ENCODE measurements at regions not wholly inside any gene's neighbourhood (a gene's known extent, or its start where the extent isn't known, plus 50 kb on each side); places are given as distances from the start of the nearest gene placed in this dataset.

DNA sequence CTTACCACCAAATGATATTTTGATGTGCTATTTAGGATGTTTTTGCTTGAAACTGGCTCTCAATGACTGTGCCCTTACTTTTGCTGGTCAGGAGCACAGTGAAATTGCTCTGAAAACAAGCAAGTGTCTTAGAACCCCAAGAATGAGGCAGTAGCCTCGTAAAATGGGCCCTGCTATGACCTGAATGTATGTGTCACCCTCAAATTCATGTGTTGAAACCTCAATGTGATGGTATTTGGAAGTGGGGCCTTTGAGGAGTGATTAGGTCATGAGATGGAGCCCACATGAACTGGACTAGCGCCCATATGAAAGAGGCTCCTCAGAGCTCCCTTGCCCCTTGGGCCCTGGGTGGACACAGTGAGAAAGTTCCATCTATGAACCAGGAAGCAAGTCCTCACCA, 155.2 kb downstream of the ZIC5 start:
- no peak overlapping the region for H2BK15ac ChIP-seq (ENCODE audit: low read depth, low read length)
- TF ChIP-seq, protein P1, sequence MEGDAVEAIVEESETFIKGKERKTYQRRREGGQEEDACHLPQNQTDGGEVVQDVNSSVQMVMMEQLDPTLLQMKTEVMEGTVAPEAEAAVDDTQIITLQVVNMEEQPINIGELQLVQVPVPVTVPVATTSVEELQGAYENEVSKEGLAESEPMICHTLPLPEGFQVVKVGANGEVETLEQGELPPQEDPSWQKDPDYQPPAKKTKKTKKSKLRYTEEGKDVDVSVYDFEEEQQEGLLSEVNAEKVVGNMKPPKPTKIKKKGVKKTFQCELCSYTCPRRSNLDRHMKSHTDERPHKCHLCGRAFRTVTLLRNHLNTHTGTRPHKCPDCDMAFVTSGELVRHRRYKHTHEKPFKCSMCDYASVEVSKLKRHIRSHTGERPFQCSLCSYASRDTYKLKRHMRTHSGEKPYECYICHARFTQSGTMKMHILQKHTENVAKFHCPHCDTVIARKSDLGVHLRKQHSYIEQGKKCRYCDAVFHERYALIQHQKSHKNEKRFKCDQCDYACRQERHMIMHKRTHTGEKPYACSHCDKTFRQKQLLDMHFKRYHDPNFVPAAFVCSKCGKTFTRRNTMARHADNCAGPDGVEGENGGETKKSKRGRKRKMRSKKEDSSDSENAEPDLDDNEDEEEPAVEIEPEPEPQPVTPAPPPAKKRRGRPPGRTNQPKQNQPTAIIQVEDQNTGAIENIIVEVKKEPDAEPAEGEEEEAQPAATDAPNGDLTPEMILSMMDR (conservative IDR thresholded peaks at IDR 0.05), result no peak
- no peaks in the 10 kb centered on the region for H3K9me3 ChIP-seq (ENCODE audit: control insufficient read depth, low read depth, low read length)
- no peak overlapping the region for H4K8ac ChIP-seq (replicated peaks; ENCODE audit: insufficient read length, low read depth, low read length)
- H2AK5ac ChIP-seq (ENCODE audit: insufficient read length, low read length), result no peak overlapping the region
- no peak overlapping the region for H4K91ac ChIP-seq (ENCODE audit: insufficient read length, low read depth, low read length)
- Mint-ChIP-seq H3K9me3 (0 out of 5 replicates have a peak, but pooled peaks cover 0 to under 1% of the 10 kb centered on the region in 2 experiments), H3K4me3 (no peak overlapping the region), H3K27ac (no peak overlapping the region; a peak in 1 of 7 replicates), H3K27me3 (ENCODE audit: low read depth) (no peaks in the 10 kb centered on the region; the same call in 1 of the 2 replicates), H3K36me3 (ENCODE audit: insufficient read depth in 1 of 3, low read depth in 3 of 3) (peaks cover 0 to 6% (median 1%) of the 10 kb centered on the region in 3 experiments; a peak in 6 of 7 replicates), H3K4me1 (peaks cover 28 to 33% of the 10 kb centered on the region in 2 experiments)
- H3K9ac ChIP-seq (ENCODE audit: extremely low read depth, insufficient read length, low read length), result no peak overlapping the region
- no peak overlapping the region for H3K56ac ChIP-seq (ENCODE audit: insufficient read length, low read depth, low read length)
- H3K27me3 ChIP-seq (ENCODE audit: insufficient read depth, low read length), result no peaks in the 10 kb centered on the region
- H3K4ac ChIP-seq (ENCODE audit: low read depth, low read length), result no peak overlapping the region
- H2BK20ac ChIP-seq (ENCODE audit: low read depth, low read length, poor library complexity, severe bottlenecking), result no peak overlapping the region
- no peaks in the 10 kb centered on the region for H3K79me2 ChIP-seq (ENCODE audit: insufficient read depth, low read length)
- no peak overlapping the region for H4K5ac ChIP-seq (ENCODE audit: insufficient read length, low read depth, low read length)
- peaks cover 10% of the 10 kb centered on the region; the same call in 1 of the 2 replicates for H3K4me1 ChIP-seq (ENCODE audit: insufficient read depth, low read length)
- no peak overlapping the region for H2BK5ac ChIP-seq (ENCODE audit: insufficient read length, low read length)
- H3K23ac ChIP-seq (ENCODE audit: insufficient read length, low read depth, low read length), result no peak overlapping the region
- no peak overlapping the region for H3K27ac ChIP-seq (ENCODE audit: insufficient read length, low read depth, low read length)
- DNase-seq, result no peak
- H3K79me1 ChIP-seq (ENCODE audit: insufficient read depth, low read depth, low read length, poor library complexity, severe bottlenecking), result no peaks in the 10 kb centered on the region
- no peak overlapping the region for H2BK12ac ChIP-seq (ENCODE audit: insufficient read length, low read depth, low read length)
- no peaks in the 10 kb centered on the region for H4K20me1 ChIP-seq (ENCODE audit: control insufficient read depth, insufficient read depth, insufficient read length)
- WGBS (ENCODE audit: extremely low coverage, insufficient read length, low lambda C conversion rate), result no CpG with 5 or more reads among the region's 2 CpGs
- no peak overlapping the region for H3T11ph ChIP-seq (ENCODE audit: low read length)
- no peak overlapping the region for H2AFZ ChIP-seq (ENCODE audit: low read length)
- H3K23me2 ChIP-seq (ENCODE audit: insufficient read length, low read depth, low read length, poor library complexity, severe bottlenecking), result no peaks in the 10 kb centered on the region
- no peak overlapping the region for H3K18ac ChIP-seq (ENCODE audit: insufficient read length, low read depth, low read length)
- H3K14ac ChIP-seq (ENCODE audit: insufficient read depth, low read length), result no peak overlapping the region
- no peak overlapping the region for H2BK120ac ChIP-seq (ENCODE audit: low read depth, low read length, poor library complexity, severe bottlenecking)
- no peak overlapping the region for H3K4me2 ChIP-seq (ENCODE audit: insufficient read depth, insufficient read length, low read length)

Measured in H9 (cell line).